ENCODE measurements at regions not wholly inside any gene's neighbourhood (a gene's known extent, or its start where the extent isn't known, plus 50 kb on each side); places are given as distances from the start of the nearest gene placed in this dataset.

GRCh38 chr10:5268743-5269142, 72.1 kb downstream of the AKR1C4 start:
- no peak for DNase-seq (ENCODE audit: insufficient read length, low spot score)
- FAIRE-seq: no peak
- no peak for TF ChIP-seq SPI1 (IDR thresholded peaks at IDR 0.05; ENCODE audit: low read depth, low read length)
- TF ChIP-seq TAF1 (IDR thresholded peaks at IDR 0.05; ENCODE audit: low read depth, low read length): no peak
- TF ChIP-seq POLR2AphosphoS5 (IDR thresholded peaks at IDR 0.05; ENCODE audit: low read depth, low read length): no peak
- no peak for TF ChIP-seq POLR2A (IDR thresholded peaks at IDR 0.05; ENCODE audit: low read depth, low read length)
- TF ChIP-seq POU2F2 (IDR thresholded peaks at IDR 0.05; ENCODE audit: low read depth, low read length): no peak
- no peak for TF ChIP-seq PAX5 (IDR thresholded peaks at IDR 0.05; ENCODE audit: insufficient read depth, low read length, severe bottlenecking)

- DNase-seq (ENCODE audit: insufficient read length, low spot score): no peak
- no peak for FAIRE-seq
- no peak for TF ChIP-seq POU2F2 (IDR thresholded peaks at IDR 0.05; ENCODE audit: low read depth, low read length)
- TF ChIP-seq POLR2AphosphoS5 (IDR thresholded peaks at IDR 0.05; ENCODE audit: low read depth, low read length): no peak
- TF ChIP-seq POLR2A (IDR thresholded peaks at IDR 0.05; ENCODE audit: low read depth, low read length): no peak
- TF ChIP-seq TAF1 (IDR thresholded peaks at IDR 0.05; ENCODE audit: low read depth, low read length): no peak
- TF ChIP-seq PAX5 (IDR thresholded peaks at IDR 0.05; ENCODE audit: insufficient read depth, low read length, severe bottlenecking): no peak
- no peak for TF ChIP-seq SPI1 (IDR thresholded peaks at IDR 0.05; ENCODE audit: low read depth, low read length)
Measured at GRCh38 chr10:5269791-5270190, 73.2 kb downstream of the AKR1C4 start.

- no peak for TF ChIP-seq POU2F2 (IDR thresholded peaks at IDR 0.05; ENCODE audit: low read depth, low read length)
- TF ChIP-seq POLR2A (IDR thresholded peaks at IDR 0.05; ENCODE audit: low read depth, low read length): no peak
- DNase-seq (ENCODE audit: insufficient read length, low spot score) (no peak), FAIRE-seq (no peak)
Measured at GRCh38 chr10:5271526-5271925, 74.9 kb downstream of the AKR1C4 start.

- DNase-seq (ENCODE audit: insufficient read length, low spot score): no peak
- TF ChIP-seq PAX5 (IDR thresholded peaks at IDR 0.05; ENCODE audit: insufficient read depth, low read length, severe bottlenecking) (no peak), POU2F2 (IDR thresholded peaks at IDR 0.05; ENCODE audit: low read depth, low read length) (no peak), POLR2AphosphoS5 (IDR thresholded peaks at IDR 0.05; ENCODE audit: low read depth, low read length) (no peak), SPI1 (IDR thresholded peaks at IDR 0.05; ENCODE audit: low read depth, low read length) (no peak), POLR2A (IDR thresholded peaks at IDR 0.05; ENCODE audit: low read depth, low read length) (no peak), TAF1 (IDR thresholded peaks at IDR 0.05; ENCODE audit: low read depth, low read length) (no peak)
- FAIRE-seq: no peak
Measured at GRCh38 chr10:5272065-5272803, 75.6 kb downstream of the AKR1C4 start.

- no peak for FAIRE-seq
- DNase-seq (ENCODE audit: insufficient read length, low spot score): no peak
- TF ChIP-seq POU2F2 (IDR thresholded peaks at IDR 0.05; ENCODE audit: low read depth, low read length): no peak
- no peak for TF ChIP-seq POLR2A (IDR thresholded peaks at IDR 0.05; ENCODE audit: low read depth, low read length)
- TF ChIP-seq TAF1 (IDR thresholded peaks at IDR 0.05; ENCODE audit: low read depth, low read length): no peak
- TF ChIP-seq POLR2AphosphoS5 (IDR thresholded peaks at IDR 0.05; ENCODE audit: low read depth, low read length): no peak
- no peak for TF ChIP-seq SPI1 (IDR thresholded peaks at IDR 0.05; ENCODE audit: low read depth, low read length)
- no peak for TF ChIP-seq PAX5 (IDR thresholded peaks at IDR 0.05; ENCODE audit: insufficient read depth, low read length, severe bottlenecking)
Measured at GRCh38 chr10:5274795-5275194, 78.2 kb downstream of the AKR1C4 start.

GRCh38 chr10:5281356-5281755, 83.4 kb upstream of the UCN3 start:
- FAIRE-seq (no peak), DNase-seq (ENCODE audit: insufficient read length, low spot score) (no peak)
- TF ChIP-seq PAX5 (IDR thresholded peaks at IDR 0.05; ENCODE audit: insufficient read depth, low read length, severe bottlenecking) (no peak), TAF1 (IDR thresholded peaks at IDR 0.05; ENCODE audit: low read depth, low read length) (no peak), POU2F2 (IDR thresholded peaks at IDR 0.05; ENCODE audit: low read depth, low read length) (no peak), SPI1 (IDR thresholded peaks at IDR 0.05; ENCODE audit: low read depth, low read length) (no peak), POLR2AphosphoS5 (IDR thresholded peaks at IDR 0.05; ENCODE audit: low read depth, low read length) (no peak), POLR2A (IDR thresholded peaks at IDR 0.05; ENCODE audit: low read depth, low read length) (no peak)

GRCh38 chr10:5282137-5282536, 82.6 kb upstream of the UCN3 start:
- FAIRE-seq (no peak), DNase-seq (ENCODE audit: insufficient read length, low spot score) (no peak)
- TF ChIP-seq SPI1 (IDR thresholded peaks at IDR 0.05; ENCODE audit: low read depth, low read length): no peak
- no peak for TF ChIP-seq POLR2AphosphoS5 (IDR thresholded peaks at IDR 0.05; ENCODE audit: low read depth, low read length)
- TF ChIP-seq POU2F2 (IDR thresholded peaks at IDR 0.05; ENCODE audit: low read depth, low read length): no peak
- no peak for TF ChIP-seq PAX5 (IDR thresholded peaks at IDR 0.05; ENCODE audit: insufficient read depth, low read length, severe bottlenecking)
- TF ChIP-seq TAF1 (IDR thresholded peaks at IDR 0.05; ENCODE audit: low read depth, low read length): no peak
- no peak for TF ChIP-seq POLR2A (IDR thresholded peaks at IDR 0.05; ENCODE audit: low read depth, low read length)

- FAIRE-seq (no peak), DNase-seq (ENCODE audit: insufficient read length, low spot score) (no peak)
- TF ChIP-seq POLR2AphosphoS5 (IDR thresholded peaks at IDR 0.05; ENCODE audit: low read depth, low read length) (no peak), SPI1 (IDR thresholded peaks at IDR 0.05; ENCODE audit: low read depth, low read length) (no peak), POLR2A (IDR thresholded peaks at IDR 0.05; ENCODE audit: low read depth, low read length) (no peak), POU2F2 (IDR thresholded peaks at IDR 0.05; ENCODE audit: low read depth, low read length) (no peak), TAF1 (IDR thresholded peaks at IDR 0.05; ENCODE audit: low read depth, low read length) (no peak), PAX5 (IDR thresholded peaks at IDR 0.05; ENCODE audit: insufficient read depth, low read length, severe bottlenecking) (no peak)
Measured at GRCh38 chr10:5283305-5284158, 81.2 kb upstream of the UCN3 start.

GRCh38 chr10:5284311-5285057, 80.3 kb upstream of the UCN3 start:
- TF ChIP-seq POLR2AphosphoS5 (IDR thresholded peaks at IDR 0.05; ENCODE audit: low read depth, low read length) (no peak), SPI1 (IDR thresholded peaks at IDR 0.05; ENCODE audit: low read depth, low read length) (peak; percentile 62)
- FAIRE-seq: no peak
- DNase-seq (ENCODE audit: insufficient read length, low spot score): no peak
